A673 (cell line): ENCODE measurements at regions not wholly inside any gene's neighbourhood (a gene's known extent, or its start where the extent isn't known, plus 50 kb on each side); places are given as distances from the start of the nearest gene placed in this dataset.

ENCODE experiments used
- BruUV-seq: library from RNA; stranded (reverse); fragments of 400-500 nt; replicated peaks from 2 replicates; lab custom pipeline; 2021; lab: Mats Ljungman, UMichigan
- CTCF ChIA-PET: fragments of 300-600 bp; sonication (Branson Sonifier 250); formaldehyde crosslinking; loops from one replicate; lab custom pipeline; 2022; ENCODE audit warnings: antibody characterized with exemption; lab: Charles Lee
- POLR2A ChIA-PET: fragments of 300-600 bp; sonication (Branson Sonifier 250); formaldehyde crosslinking; loops from one replicate; lab custom pipeline; 2022; ENCODE audit warnings: antibody characterized with exemption; ENCODE audit not compliant: low non-redundant PET; lab: Charles Lee
- DNase-seq: peaks from one replicate; pipeline ENCODE4 v3.0.0-alpha.2; 2015; ENCODE audit warnings: low spot score
- H3K27ac ChIP-seq: fragments of 200-600 bp; sonication (generic); 2 replicates; pipeline ENCODE4 v1.5.1; 2016; ENCODE audit warnings: mixed run types, low read depth, mild to moderate bottlenecking, mixed read lengths, antibody characterized with exemption, low read length; ENCODE audit not compliant: poor library complexity, severe bottlenecking
- H3K27me3 ChIP-seq: fragments of 200-600 bp; sonication (generic); replicated peaks from 2 replicates; pipeline ENCODE4 v1.6.1; 2017; ENCODE audit warnings: mixed run types, low read depth, mild to moderate bottlenecking, mixed read lengths, antibody characterized with exemption, low read length; ENCODE audit not compliant: insufficient read depth, poor library complexity
- H3K36me3 ChIP-seq: fragments of 200-600 bp; sonication (generic); 2 replicates; pipeline ENCODE4 v1.6.1; 2016; ENCODE audit warnings: mixed run types, mild to moderate bottlenecking, mixed read lengths, antibody characterized with exemption, low read length; ENCODE audit not compliant: insufficient read depth, poor library complexity, severe bottlenecking
- H3K4me1 ChIP-seq: fragments of 200-600 bp; sonication (generic); 2 replicates; pipeline ENCODE4 v1.6.1; 2017; ENCODE audit warnings: mixed run types, mild to moderate bottlenecking, mixed read lengths, antibody characterized with exemption, low read length; ENCODE audit not compliant: insufficient read depth, poor library complexity, severe bottlenecking
- H3K4me3 ChIP-seq: fragments of 200-600 bp; sonication (generic); 2 replicates; pipeline ENCODE4 v1.5.1; 2016; ENCODE audit warnings: low read depth, mixed run types, mild to moderate bottlenecking, mixed read lengths, low read length; ENCODE audit not compliant: poor library complexity, severe bottlenecking
- H3K9me3 ChIP-seq: fragments of 200-600 bp; sonication (generic); 2 replicates; pipeline ENCODE4 v1.6.1; 2016; ENCODE audit warnings: mixed run types, low read depth, mild to moderate bottlenecking, mixed read lengths, antibody characterized with exemption, low read length; ENCODE audit not compliant: poor library complexity, severe bottlenecking
- CTCF ChIP-seq: fragments of 300-800, 200-600 bp; sonication (generic); conservative IDR thresholded peaks from 2 replicates; pipeline ENCODE4 v1.5.1; 2017; ENCODE audit warnings: low read depth, mild to moderate bottlenecking, antibody characterized with exemption, low read length, moderate library complexity, mixed read lengths
- EZH2 ChIP-seq: fragments of 200-600 bp; sonication (generic); IDR thresholded peaks from 2 replicates; pipeline ENCODE4 v1.6.1; 2017; ENCODE audit warnings: borderline replicate concordance, low read depth, mild to moderate bottlenecking, mixed read lengths, antibody characterized with exemption, low read length; ENCODE audit not compliant: poor library complexity, severe bottlenecking
- intact Hi-C: fragments of 100-400 bp; cut with micrococcal nuclease; formaldehyde crosslinking; loops from one replicate; pipeline ENCODE4 v1.10.0; 2022; ENCODE audit not compliant: unreplicated experiment

- no peaks in the 10 kb centered on the region for H3K4me1 ChIP-seq
- H3K27me3 ChIP-seq = peaks cover 41% of the 10 kb centered on the region
- no peak overlapping the region for H3K4me3 ChIP-seq
- H3K36me3 ChIP-seq = no peaks in the 10 kb centered on the region
- no peak for DNase-seq
- H3K27ac ChIP-seq = no peak overlapping the region
- POLR2A ChIA-PET = no interaction called here
- H3K9me3 ChIP-seq = no peaks in the 10 kb centered on the region
- intact Hi-C loops = no loop called here
- CTCF ChIA-PET = no interaction called here
- BruUV-seq = no TSS peak
- no peak for TF ChIP-seq CTCF
These were observed 131.7 kb upstream of the ESRRG start for GRCh38 chr1:216854836-216855484.

GRCh38 chr1:216851073-216851472 lies 127.8 kb upstream of the ESRRG start:
- Histone ChIP-seq H3K9me3 (no peaks in the 10 kb centered on the region), H3K4me3 (no peak overlapping the region), H3K27me3 (peaks cover 25% of the 10 kb centered on the region), H3K36me3 (no peaks in the 10 kb centered on the region), H3K4me1 (no peaks in the 10 kb centered on the region), H3K27ac (no peak overlapping the region)
- intact Hi-C loops = no loop called here
- ChIA-PET POLR2A (no interaction called here), CTCF (no interaction called here)
- TF ChIP-seq EZH2 = no peak
- no peak for TF ChIP-seq CTCF
- no peak for DNase-seq
- no TSS peak for BruUV-seq

GRCh38 chr1:216849146-216849545 lies 125.9 kb upstream of the ESRRG start:
- intact Hi-C loops = no loop called here
- CTCF ChIA-PET = no interaction called here
- no peaks in the 10 kb centered on the region for H3K36me3 ChIP-seq
- POLR2A ChIA-PET = no interaction called here
- no TSS peak for BruUV-seq
- H3K4me1 ChIP-seq = no peaks in the 10 kb centered on the region
- TF ChIP-seq CTCF = no peak
- TF ChIP-seq EZH2 = no peak
- H3K4me3 ChIP-seq = no peak overlapping the region
- H3K9me3 ChIP-seq = no peaks in the 10 kb centered on the region
- H3K27ac ChIP-seq = no peak overlapping the region
- DNase-seq = no peak
- H3K27me3 ChIP-seq = peaks cover 7% of the 10 kb centered on the region
